ENCODE measurements at regions not wholly inside any gene's neighbourhood (a gene's known extent, or its start where the extent isn't known, plus 50 kb on each side); places are given as distances from the start of the nearest gene placed in this dataset.
"Not testable (repeated sequence)": the region's sequence is repeated elsewhere in the genome, so short reads cannot be mapped to it uniquely, and the experiment has no call there.

- DNase-seq (ENCODE audit: low read depth): not testable (repeated sequence)
These were observed 571.3 kb upstream of the PCDH7 start for GRCh38 chr4:30148828-30149227.

GRCh38 chr4:30149539-30149938 lies 570.6 kb upstream of the PCDH7 start:
- DNase-seq (ENCODE audit: low read depth): not testable (repeated sequence)

DNA sequence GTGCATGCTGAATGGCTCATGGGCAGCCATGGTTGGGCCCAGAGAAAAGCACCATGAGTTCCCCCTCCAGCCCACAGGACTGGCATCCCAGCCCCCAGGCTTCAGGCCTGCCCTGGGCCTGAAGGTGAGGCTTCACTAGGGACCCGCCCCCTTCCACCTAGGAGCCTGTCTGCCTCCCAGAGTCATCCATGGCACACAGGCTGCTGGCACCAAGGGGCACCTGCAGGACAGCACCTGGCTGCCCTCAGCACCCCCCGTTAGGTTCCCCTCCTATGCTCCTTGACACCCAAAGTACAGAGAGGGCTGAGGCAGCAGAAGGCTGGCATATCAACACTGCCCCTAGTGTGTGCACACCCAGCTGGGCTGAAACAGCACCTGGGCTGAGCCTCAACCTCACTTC lies 566.7 kb upstream of the PCDH7 start:
- DNase-seq (ENCODE audit: low read depth): no peak

DNA sequence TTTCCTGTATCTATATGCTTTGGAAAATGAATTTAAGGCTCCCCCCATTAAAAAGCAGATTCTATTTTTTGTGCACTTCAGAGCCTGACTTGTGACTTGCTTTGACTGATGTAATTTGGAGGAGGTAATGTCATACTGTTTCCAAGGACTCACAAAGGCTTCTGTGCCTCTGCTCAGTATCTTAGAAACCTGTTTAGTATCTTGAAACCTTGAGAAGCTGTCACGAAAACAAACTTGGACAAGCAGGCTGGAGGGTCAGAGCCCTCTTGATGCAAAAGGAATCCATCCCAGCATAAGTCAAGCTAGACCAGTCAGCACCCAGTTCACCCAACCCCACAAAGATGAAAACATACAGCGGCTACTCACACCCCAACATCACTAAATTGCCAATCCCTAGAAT lies 560.0 kb upstream of the PCDH7 start:
- DNase-seq (ENCODE audit: low read depth): no peak

- DNase-seq (ENCODE audit: low read depth): no peak
These were observed 547.8 kb upstream of the PCDH7 start for GRCh38 chr4:30172416-30172815.

DNA sequence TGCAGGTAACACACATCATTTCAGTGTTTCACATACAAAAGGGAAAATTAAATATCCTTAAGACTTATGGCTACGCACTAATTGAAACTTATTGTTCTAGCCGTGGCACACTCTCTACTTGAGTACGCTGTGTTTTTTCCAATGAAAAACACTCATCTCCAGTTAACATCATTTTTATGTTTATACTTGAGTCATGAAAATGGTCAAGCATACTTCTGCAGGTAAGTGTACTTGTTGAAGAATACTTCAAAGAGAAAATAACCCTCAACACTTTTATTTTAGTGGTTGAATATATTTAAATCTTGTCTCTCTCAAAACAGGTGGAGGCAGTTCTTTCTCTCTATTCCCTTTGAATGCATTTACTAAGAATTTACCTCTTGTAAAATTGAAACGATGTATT lies 538.7 kb upstream of the PCDH7 start:
- no peak for DNase-seq (ENCODE audit: low read depth)

GRCh38 chr4:30181918-30182317 lies 538.3 kb upstream of the PCDH7 start:
- DNase-seq (ENCODE audit: low read depth): no peak

DNA sequence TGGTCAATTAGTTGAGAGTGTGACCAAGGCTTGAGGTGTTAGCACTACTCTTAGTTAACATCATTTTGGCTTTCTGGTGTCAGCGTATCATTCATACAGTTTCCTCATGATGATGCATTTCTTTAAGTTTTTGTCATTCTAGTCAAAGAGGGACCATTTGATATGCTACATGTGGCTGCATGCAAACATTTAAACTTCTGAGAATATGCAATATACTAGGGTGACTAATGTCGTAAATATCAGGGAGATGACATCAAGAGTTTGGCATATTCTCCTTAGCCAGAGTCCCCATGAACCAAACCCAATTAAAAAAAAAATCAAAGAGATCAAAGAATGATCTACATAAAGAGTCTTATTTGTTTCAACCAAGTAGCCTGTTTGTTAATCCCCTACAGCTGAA lies 537.4 kb upstream of the PCDH7 start:
- no peak for DNase-seq (ENCODE audit: low read depth)

DNA sequence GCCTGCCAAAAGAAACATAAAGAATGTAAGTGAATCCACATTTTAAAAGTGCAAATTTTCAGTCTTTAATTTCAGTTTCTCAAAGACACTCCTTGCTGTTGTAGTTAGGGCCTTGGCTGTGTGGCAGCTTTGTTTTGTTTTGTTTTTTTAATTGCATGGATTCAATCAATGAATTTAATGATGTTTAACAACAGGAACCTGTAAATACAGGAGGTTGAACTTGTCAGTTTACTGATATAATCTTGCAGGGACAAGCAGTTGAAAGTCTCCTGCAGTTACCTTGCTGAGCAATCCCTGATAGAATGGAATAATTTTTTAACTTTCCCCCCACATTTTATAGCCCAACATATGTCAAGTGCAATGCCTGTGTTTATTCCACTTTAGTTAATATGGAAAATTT lies 528.3 kb upstream of the PCDH7 start:
- DNase-seq (ENCODE audit: low read depth): no peak

GRCh38 chr4:30207389-30207788 lies 512.8 kb upstream of the PCDH7 start:
- DNase-seq (ENCODE audit: low read depth): no peak

DNA sequence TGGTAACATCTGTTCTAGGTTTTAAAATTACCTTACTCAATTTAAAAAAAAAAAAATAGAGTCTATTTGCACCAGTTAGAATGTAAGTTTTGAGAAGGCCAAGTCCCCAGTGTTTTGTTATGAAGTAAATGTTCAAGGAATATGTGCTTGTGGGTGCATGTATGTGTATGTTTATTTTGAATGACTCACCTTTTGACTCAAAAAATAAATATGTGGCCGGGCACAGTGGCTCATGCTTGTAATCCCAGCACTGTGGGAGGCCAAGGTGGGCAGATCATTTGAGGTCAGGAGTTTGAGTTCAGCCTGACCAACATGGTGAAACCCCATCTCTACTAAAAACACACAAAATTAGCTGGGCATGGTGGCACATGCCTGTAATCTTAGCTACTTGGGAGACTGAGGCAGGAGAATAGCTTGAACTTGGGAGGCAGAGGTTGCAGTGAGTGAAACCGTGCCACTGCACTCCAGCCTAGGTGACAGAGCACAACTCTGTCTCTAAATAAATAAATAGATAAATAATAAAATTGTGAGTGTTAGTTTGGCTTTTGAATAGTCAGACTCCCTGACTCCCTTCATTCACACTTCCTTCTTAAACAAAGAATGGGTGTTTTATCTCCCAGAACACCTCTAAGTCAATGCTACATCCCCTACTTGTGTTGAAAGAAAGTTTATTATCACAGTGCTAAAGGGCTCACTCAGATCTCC lies 511.3 kb upstream of the PCDH7 start:
- no peak for DNase-seq (ENCODE audit: low read depth)

DNA sequence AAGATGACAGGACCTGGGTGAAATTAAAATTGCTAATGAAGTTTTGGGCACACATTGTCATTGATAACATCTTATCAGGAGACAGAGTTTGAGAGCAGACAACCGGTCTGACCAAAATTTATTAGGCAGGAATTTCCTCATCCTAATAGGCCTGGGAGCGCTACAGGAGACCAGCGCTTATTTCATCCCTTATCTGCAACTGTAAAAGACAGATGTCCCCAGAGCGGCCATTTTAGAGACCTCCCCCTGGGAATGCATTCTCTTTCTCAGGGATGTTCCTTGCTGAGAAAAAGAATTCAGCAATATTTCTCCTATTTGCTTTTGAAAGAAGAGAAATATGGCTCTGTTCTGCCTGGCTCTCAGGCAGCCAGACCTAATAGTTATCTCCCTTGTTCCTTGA lies 504.2 kb upstream of the PCDH7 start:
- not testable (repeated sequence) for DNase-seq (ENCODE audit: low read depth)

GRCh38 chr4:30245140-30245539 lies 475.0 kb upstream of the PCDH7 start:
- DNase-seq (ENCODE audit: low read depth): no peak

GRCh38 chr4:30256116-30256832 lies 463.9 kb upstream of the PCDH7 start:
- DNase-seq (ENCODE audit: low read depth): no peak

GRCh38 chr4:30258949-30259348 lies 461.2 kb upstream of the PCDH7 start:
- no peak for DNase-seq (ENCODE audit: low read depth)

DNA sequence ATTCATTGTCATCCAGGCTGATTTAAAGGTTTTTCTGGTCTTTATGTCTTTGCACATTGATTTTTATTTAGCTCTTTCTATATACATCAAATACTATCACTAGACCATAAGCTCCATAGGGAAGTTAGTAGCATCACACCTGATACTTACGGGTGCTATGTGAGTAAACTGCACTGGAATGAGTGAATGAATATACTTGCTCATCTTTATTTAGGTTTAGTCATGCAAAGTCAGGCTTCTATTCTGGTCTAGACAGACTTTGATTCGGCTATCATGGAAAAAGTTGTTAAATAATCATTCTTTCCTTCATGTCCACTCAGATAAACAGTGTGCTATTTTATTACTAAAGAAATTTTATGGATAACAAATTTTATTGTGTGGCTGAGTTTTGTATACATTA lies 457.8 kb upstream of the PCDH7 start:
- DNase-seq (ENCODE audit: low read depth): no peak

DNA sequence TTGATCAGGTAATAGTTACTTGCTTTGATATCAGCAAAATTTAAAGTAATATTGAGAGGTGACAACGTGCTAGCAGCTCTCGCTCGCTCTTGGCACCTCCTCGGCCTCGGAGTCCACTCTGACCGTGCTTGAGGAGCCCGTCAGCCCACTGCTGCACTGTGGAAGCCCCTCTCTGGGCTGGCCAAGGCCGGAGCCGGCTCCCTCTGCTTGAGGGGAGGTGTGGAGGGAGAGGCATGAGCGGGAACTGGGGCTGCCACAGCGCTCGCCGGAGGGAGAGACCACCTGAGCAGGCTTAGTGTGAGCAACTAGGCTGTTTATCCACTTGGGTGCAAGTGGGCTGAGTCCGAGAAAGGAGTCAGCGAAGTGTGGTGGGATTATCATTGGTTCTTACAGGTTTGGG lies 455.7 kb upstream of the PCDH7 start:
- no peak for DNase-seq (ENCODE audit: low read depth)

GRCh38 chr4:30265716-30266115 lies 454.5 kb upstream of the PCDH7 start:
- DNase-seq (ENCODE audit: low read depth): no peak

DNA sequence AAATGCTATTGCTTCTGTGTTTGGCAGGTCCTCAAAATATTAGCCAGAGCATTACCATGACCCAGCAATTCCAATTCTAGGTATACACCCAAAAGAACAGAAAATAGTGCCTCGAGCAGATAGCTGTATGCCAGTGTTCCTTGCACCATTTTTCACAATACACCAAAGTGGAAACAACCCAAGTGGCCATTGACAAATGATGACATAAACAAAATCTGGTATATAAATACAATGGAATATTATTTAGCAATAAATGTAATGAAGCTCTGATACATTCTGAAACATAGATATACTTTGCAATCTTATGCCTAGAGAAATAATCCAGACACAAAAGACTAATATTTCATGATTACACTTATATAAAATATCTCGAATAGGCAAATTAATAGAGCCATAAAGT lies 451.8 kb upstream of the PCDH7 start:
- DNase-seq (ENCODE audit: low read depth): no peak

- no peak for DNase-seq (ENCODE audit: low read depth)
These were observed 450.3 kb upstream of the PCDH7 start for GRCh38 chr4:30269850-30270249.

DNA sequence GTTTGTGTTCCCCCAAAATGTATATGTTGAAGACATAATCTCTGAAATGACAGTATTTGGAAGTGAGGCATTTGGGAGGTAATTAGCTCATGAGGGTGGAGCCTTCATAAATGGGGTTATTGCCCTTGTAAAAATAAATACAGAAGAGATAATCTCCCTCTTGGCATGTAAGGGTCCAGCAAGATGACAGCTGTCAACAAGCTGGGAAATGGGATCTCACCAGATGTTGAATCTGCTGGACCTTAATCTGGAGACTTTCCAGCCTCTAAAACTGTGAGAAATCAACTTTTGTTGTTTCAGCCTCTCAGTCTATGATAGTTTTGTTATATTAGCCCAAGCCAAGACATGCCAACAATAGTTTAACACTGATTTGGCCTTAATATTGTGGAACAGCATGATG lies 438.2 kb upstream of the PCDH7 start:
- no peak for DNase-seq (ENCODE audit: low read depth)

DNA sequence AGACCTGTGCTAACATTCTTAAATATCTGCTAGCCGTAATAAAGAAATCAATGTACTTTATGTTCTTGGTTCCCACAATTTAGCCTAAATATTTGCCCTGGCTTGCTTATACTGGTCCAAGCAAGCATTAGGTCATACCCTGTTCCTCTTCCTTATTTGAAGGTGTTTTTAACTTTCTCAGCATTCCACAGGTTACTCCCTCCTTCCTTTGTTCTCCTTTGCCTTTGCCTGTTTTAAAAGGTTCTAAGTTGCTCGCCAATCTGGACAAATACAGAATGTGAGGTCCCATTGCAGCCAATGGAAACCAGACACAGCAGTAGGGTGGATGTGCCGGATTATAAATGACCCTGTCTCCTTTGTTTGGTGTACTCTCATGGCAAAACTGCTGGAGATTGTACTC lies 436.8 kb upstream of the PCDH7 start:
- no peak for DNase-seq (ENCODE audit: low read depth)

DNA sequence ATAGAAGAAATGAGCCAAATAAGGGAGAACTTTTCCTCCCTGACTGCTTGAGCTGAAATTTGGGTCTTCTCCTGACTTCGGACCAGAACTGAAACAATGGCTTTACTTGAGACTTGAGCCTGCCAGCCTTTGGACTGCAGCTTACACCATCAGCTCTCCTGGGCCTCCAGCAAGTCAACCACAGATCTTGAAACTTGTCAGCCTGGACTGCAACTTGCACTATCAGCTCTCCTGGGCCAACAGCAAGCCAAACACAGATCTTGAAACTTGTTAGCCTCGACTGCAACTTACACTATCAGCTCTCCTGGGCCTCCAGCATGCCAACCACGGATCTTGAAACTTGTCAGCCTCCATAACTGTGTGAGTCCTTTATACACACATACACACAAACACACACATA lies 425.9 kb upstream of the PCDH7 start:
- DNase-seq (ENCODE audit: low read depth): no peak

- no peak for DNase-seq (ENCODE audit: low read depth)
These were observed 424.5 kb upstream of the PCDH7 start for GRCh38 chr4:30295652-30296051.

Data from stromal cell of bone marrow (primary cell).